Left cardiac atrium (tissue), 4 donors: ENCODE measurements at regions not wholly inside any gene's neighbourhood (a gene's known extent, or its start where the extent isn't known, plus 50 kb on each side); places are given as distances from the start of the nearest gene placed in this dataset.
"Not testable (repeated sequence)": the region's sequence is repeated elsewhere in the genome, so short reads cannot be mapped to it uniquely, and the experiment has no call there.

Experiments used
- ATAC-seq, 2 donors: fragments of 200-7000 bp; cut with Tn5 transposase; one replicate each; pipeline ENCODE4 v1.9.1; 2020; ENCODE audit warnings: mild to moderate bottlenecking in 2 of 2, moderate library complexity in 2 of 2
- DNase-seq: peaks from one replicate; pipeline ENCODE4 v3.0.0-alpha.2; 2020
- intact Hi-C, 2 donors: fragments of 100-400 bp; cut with DNase I; formaldehyde crosslinking; loops; one replicate each; pipeline versions ENCODE4 v1.14.1 to v1.15.1; 2022 to 2023
- donor health status: DM: no; HTN: yes; CAD: no.
- donor health status: DM: no; HTN: yes; CAD: no; lungs with severe emphysema.
- donor health status: DM: yes; HTN: yes; CAD: no.
- donor health status: Dilated cardiomyopathy.

- ATAC-seq (no peak), DNase-seq (no peak)
- intact Hi-C loops, result no loop called here
These were observed 1646.6 kb upstream of the PCDH7 start for GRCh38 chr4:29073571-29073970.

GRCh38 chr4:29075366-29075765 is 1644.8 kb upstream of the PCDH7 start:
- ATAC-seq (no peak), DNase-seq (no peak)
- intact Hi-C loops, result no loop called here

- no peak for ATAC-seq
- intact Hi-C loops, result no loop called here
- no peak for DNase-seq
These were observed 1640.9 kb upstream of the PCDH7 start for GRCh38 chr4:29079260-29079659.

GRCh38 chr4:29081234-29081955 is 1638.8 kb upstream of the PCDH7 start:
- no peak for DNase-seq
- intact Hi-C loops, result no loop called here
- ATAC-seq, result no peak

- ATAC-seq, result no peak
- intact Hi-C loops, result no loop called here
- DNase-seq, result no peak
These were observed 1637.5 kb upstream of the PCDH7 start for GRCh38 chr4:29082684-29083083.

GRCh38 chr4:29085748-29086147 is 1634.4 kb upstream of the PCDH7 start:
- intact Hi-C loops, result no loop called here
- DNase-seq, result no peak
- ATAC-seq, result no peak

GRCh38 chr4:29104694-29105093 is 1615.5 kb upstream of the PCDH7 start:
- DNase-seq (no peak), ATAC-seq (no peak)
- intact Hi-C loops, result no loop called here

- ATAC-seq (no peak), DNase-seq (no peak)
- intact Hi-C loops, result no loop called here
These were observed 1606.2 kb upstream of the PCDH7 start for GRCh38 chr4:29113960-29114359.

GRCh38 chr4:29117231-29117722 is 1602.9 kb upstream of the PCDH7 start:
- intact Hi-C loops, result not testable (repeated sequence)

GRCh38 chr4:29121586-29121985 is 1598.6 kb upstream of the PCDH7 start:
- ATAC-seq, result no peak
- DNase-seq, result no peak
- intact Hi-C loops, result no loop called here

More at GRCh38 chr4:29117231-29117722, 1602.9 kb upstream of the PCDH7 start:
- not testable (repeated sequence) for DNase-seq, ATAC-seq

GRCh38 chr4:29128810-29129209 is 1591.4 kb upstream of the PCDH7 start:
- DNase-seq, result no peak
- no peak for ATAC-seq
- intact Hi-C loops, result no loop called here

GRCh38 chr4:29131304-29131703 is 1588.9 kb upstream of the PCDH7 start:
- intact Hi-C loops, result no loop called here
- no peak for ATAC-seq
- DNase-seq, result no peak

GRCh38 chr4:29142708-29143107 is 1577.5 kb upstream of the PCDH7 start:
- intact Hi-C loops, result no loop called here
- ATAC-seq (no peak), DNase-seq (no peak)

- ATAC-seq (no peak), DNase-seq (no peak)
- intact Hi-C loops, result no loop called here
These were observed 1568.6 kb upstream of the PCDH7 start for GRCh38 chr4:29151584-29151983.

GRCh38 chr4:29153642-29154041 is 1566.5 kb upstream of the PCDH7 start:
- intact Hi-C loops, result no loop called here
- ATAC-seq, result no peak

GRCh38 chr4:29175291-29175690 is 1544.9 kb upstream of the PCDH7 start:
- ATAC-seq (no peak), DNase-seq (no peak)
- intact Hi-C loops, result no loop called here

More at GRCh38 chr4:29153642-29154041, 1566.5 kb upstream of the PCDH7 start:
- DNase-seq, result no peak

GRCh38 chr4:29199025-29199424 is 1521.1 kb upstream of the PCDH7 start:
- intact Hi-C loops, result no loop called here
- DNase-seq, result no peak

GRCh38 chr4:29199485-29199884 is 1520.7 kb upstream of the PCDH7 start:
- intact Hi-C loops, result no loop called here
- DNase-seq (no peak), ATAC-seq (no peak)

More at GRCh38 chr4:29199025-29199424, 1521.1 kb upstream of the PCDH7 start:
- no peak for ATAC-seq

GRCh38 chr4:29213020-29213419 is 1507.1 kb upstream of the PCDH7 start:
- DNase-seq (no peak), ATAC-seq (no peak)
- intact Hi-C loops, result no loop called here

- no peak for DNase-seq
These were observed 1499.4 kb upstream of the PCDH7 start for GRCh38 chr4:29220761-29221160.

GRCh38 chr4:29224911-29225310 is 1495.3 kb upstream of the PCDH7 start:
- intact Hi-C loops, result no loop called here

More at GRCh38 chr4:29220761-29221160, 1499.4 kb upstream of the PCDH7 start:
- intact Hi-C loops, result no loop called here
- no peak for ATAC-seq

More at GRCh38 chr4:29224911-29225310, 1495.3 kb upstream of the PCDH7 start:
- no peak for ATAC-seq
- DNase-seq, result no peak
